Loucy (cell line): ENCODE measurements at regions not wholly inside any gene's neighbourhood (a gene's known extent, or its start where the extent isn't known, plus 50 kb on each side); places are given as distances from the start of the nearest gene placed in this dataset.

ENCODE experiments used
- EZH2phosphoT487 ChIP-seq: fragments of 200-600 bp; IDR thresholded peaks from 2 replicates; pipeline ENCODE4 v1.6.1; 2018; ENCODE audit warnings: antibody characterized with exemption, mild to moderate bottlenecking, moderate library complexity, borderline replicate concordance
- TF ChIP-seq, protein P1 (sequence below): fragments of 200-600 bp; sonication (generic); conservative IDR thresholded peaks from 2 replicates; pipeline ENCODE4 v1.5.1; 2014; ENCODE audit warnings: mild to moderate bottlenecking, antibody characterized with exemption, low read length

DNA sequence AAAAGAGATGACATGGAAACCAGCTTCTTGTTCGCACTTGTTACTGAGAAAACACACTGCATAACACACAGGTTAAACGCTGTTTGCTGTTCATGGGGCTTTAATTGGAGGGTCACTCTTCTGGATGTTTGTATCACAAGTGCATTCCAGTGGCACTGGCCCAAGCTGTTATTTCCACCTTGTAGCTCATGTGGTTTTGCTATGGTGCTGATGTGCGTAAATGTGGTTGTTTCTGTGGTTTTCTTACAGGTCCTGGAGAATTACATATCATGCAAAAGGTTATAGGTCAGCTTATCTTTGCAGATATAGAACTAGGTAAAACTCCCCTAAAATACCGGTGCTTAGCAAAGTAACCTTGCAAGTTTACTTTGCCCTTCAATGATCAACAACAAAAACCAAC lies 89.3 kb upstream of the AHI1 start:
- TF ChIP-seq, protein P1, sequence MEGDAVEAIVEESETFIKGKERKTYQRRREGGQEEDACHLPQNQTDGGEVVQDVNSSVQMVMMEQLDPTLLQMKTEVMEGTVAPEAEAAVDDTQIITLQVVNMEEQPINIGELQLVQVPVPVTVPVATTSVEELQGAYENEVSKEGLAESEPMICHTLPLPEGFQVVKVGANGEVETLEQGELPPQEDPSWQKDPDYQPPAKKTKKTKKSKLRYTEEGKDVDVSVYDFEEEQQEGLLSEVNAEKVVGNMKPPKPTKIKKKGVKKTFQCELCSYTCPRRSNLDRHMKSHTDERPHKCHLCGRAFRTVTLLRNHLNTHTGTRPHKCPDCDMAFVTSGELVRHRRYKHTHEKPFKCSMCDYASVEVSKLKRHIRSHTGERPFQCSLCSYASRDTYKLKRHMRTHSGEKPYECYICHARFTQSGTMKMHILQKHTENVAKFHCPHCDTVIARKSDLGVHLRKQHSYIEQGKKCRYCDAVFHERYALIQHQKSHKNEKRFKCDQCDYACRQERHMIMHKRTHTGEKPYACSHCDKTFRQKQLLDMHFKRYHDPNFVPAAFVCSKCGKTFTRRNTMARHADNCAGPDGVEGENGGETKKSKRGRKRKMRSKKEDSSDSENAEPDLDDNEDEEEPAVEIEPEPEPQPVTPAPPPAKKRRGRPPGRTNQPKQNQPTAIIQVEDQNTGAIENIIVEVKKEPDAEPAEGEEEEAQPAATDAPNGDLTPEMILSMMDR, result no peak
- no peak for TF ChIP-seq EZH2phosphoT487
